ENCODE measurements at regions not wholly inside any gene's neighbourhood (a gene's known extent, or its start where the extent isn't known, plus 50 kb on each side); places are given as distances from the start of the nearest gene placed in this dataset.
A peak's percentile ranks its signal among the peaks of the same experiment; 100 is the strongest.

- intact Hi-C loops (cut with DNase I; ENCODE audit: low total_unique reads): no loop called here
- in situ Hi-C loops (cut with MboI; ENCODE audit: low sequenced_read_pairs in 4 of 4): no loop called here
- ATAC-seq: no peak
- no peak for TF ChIP-seq POLR2A (IDR thresholded peaks at IDR 0.05)
- no peak overlapping the region for H3K4me3 ChIP-seq
- no peak overlapping the region for H3K27ac ChIP-seq
- peaks cover 4 to 9% of the 10 kb centered on the region in 2 donors for H3K4me1 ChIP-seq
- H3K36me3 ChIP-seq: no peaks in the 10 kb centered on the region
- no peak for DNase-seq
- no peaks in the 10 kb centered on the region for H3K9me3 ChIP-seq
- H3K27me3 ChIP-seq: no peaks in the 10 kb centered on the region
Observed at GRCh38 chr2:200159357-200159707, 147.2 kb upstream of the SPATS2L start.

- Histone ChIP-seq H3K27ac (no peak overlapping the region), H3K9me3 (no peaks in the 10 kb centered on the region), H3K4me1 (peaks cover 4 to 9% of the 10 kb centered on the region in 2 donors), H3K36me3 (no peaks in the 10 kb centered on the region), H3K27me3 (no peaks in the 10 kb centered on the region), H3K4me3 (no peak overlapping the region)
- DNase-seq (no peak), ATAC-seq (no peak)
- intact Hi-C loops (cut with DNase I; ENCODE audit: low total_unique reads): no loop called here
- in situ Hi-C loops (cut with MboI; ENCODE audit: low sequenced_read_pairs in 4 of 4): no loop called here
- no peak for TF ChIP-seq CTCF (IDR thresholded peaks at IDR 0.05 in 4 of 5, conservative IDR thresholded peaks at IDR 0.05 in 1 of 5)
- no peak for TF ChIP-seq POLR2A (IDR thresholded peaks at IDR 0.05)
Observed at GRCh38 chr2:200159829-200160781, 146.4 kb upstream of the SPATS2L start.

GRCh38 chr2:200161458-200161857, 145.0 kb upstream of the SPATS2L start:
- intact Hi-C loops (cut with DNase I; ENCODE audit: low total_unique reads) (no loop called here), in situ Hi-C loops (cut with MboI; ENCODE audit: low sequenced_read_pairs in 4 of 4) (no loop called here)
- H3K4me1 ChIP-seq: peaks cover 0 to 4% of the 10 kb centered on the region in 2 donors
- no peak for TF ChIP-seq CTCF (IDR thresholded peaks at IDR 0.05 in 4 of 5, conservative IDR thresholded peaks at IDR 0.05 in 1 of 5)
- H3K27ac ChIP-seq: no peak overlapping the region
- DNase-seq (no peak), ATAC-seq (peak in 1 of 2 donors; percentile 69)
- H3K36me3 ChIP-seq: no peaks in the 10 kb centered on the region
- no peak overlapping the region for H3K4me3 ChIP-seq
- no peaks in the 10 kb centered on the region for H3K9me3 ChIP-seq
- no peaks in the 10 kb centered on the region for H3K27me3 ChIP-seq

GRCh38 chr2:200165687-200166086, 140.8 kb upstream of the SPATS2L start:
- Histone ChIP-seq H3K9me3 (no peaks in the 10 kb centered on the region), H3K4me1 (no peaks in the 10 kb centered on the region), H3K36me3 (no peaks in the 10 kb centered on the region), H3K27me3 (no peaks in the 10 kb centered on the region), H3K4me3 (no peak overlapping the region), H3K27ac (no peak overlapping the region)
- DNase-seq (no peak), ATAC-seq (no peak)
- in situ Hi-C loops (cut with MboI; ENCODE audit: low sequenced_read_pairs in 4 of 4): no loop called here
- TF ChIP-seq CTCF (IDR thresholded peaks at IDR 0.05 in 4 of 5, conservative IDR thresholded peaks at IDR 0.05 in 1 of 5) (no peak), POLR2A (IDR thresholded peaks at IDR 0.05) (no peak)
- intact Hi-C loops (cut with DNase I; ENCODE audit: low total_unique reads): no loop called here

- Histone ChIP-seq H3K4me3 (no peak overlapping the region), H3K36me3 (no peaks in the 10 kb centered on the region), H3K9me3 (no peaks in the 10 kb centered on the region), H3K27me3 (no peaks in the 10 kb centered on the region), H3K27ac (no peak overlapping the region), H3K4me1 (no peaks in the 10 kb centered on the region)
- in situ Hi-C loops (cut with MboI; ENCODE audit: low sequenced_read_pairs in 4 of 4): no loop called here
- TF ChIP-seq POLR2A (IDR thresholded peaks at IDR 0.05) (no peak), CTCF (IDR thresholded peaks at IDR 0.05 in 4 of 5, conservative IDR thresholded peaks at IDR 0.05 in 1 of 5) (no peak)
- intact Hi-C loops (cut with DNase I; ENCODE audit: low total_unique reads): no loop called here
- ATAC-seq (no peak), DNase-seq (no peak)
Observed at GRCh38 chr2:200168641-200169555, 137.6 kb upstream of the SPATS2L start.
